GM23248 (cell line): ENCODE measurements at regions not wholly inside any gene's neighbourhood (a gene's known extent, or its start where the extent isn't known, plus 50 kb on each side); places are given as distances from the start of the nearest gene placed in this dataset.

Experiments used
- DNase-seq: peaks from one replicate; pipeline ENCODE4 v3.0.0-alpha.2; 2015
- H2AFZ ChIP-seq: fragments of 200-600 bp; sonication (generic); 2 replicates; pipeline ENCODE4 v1.6.1; 2016; ENCODE audit warnings: antibody characterized with exemption
- H3F3A ChIP-seq: fragments of 200-600 bp; sonication (generic); 2 replicates; pipeline ENCODE4 v1.6.1; 2016; ENCODE audit warnings: mild to moderate bottlenecking, antibody characterized with exemption, mixed run types; ENCODE audit not compliant: insufficient read depth
- H3K27ac ChIP-seq: fragments of 200-600 bp; sonication (generic); 2 replicates; pipeline ENCODE4 v1.5.1; 2016; ENCODE audit warnings: mild to moderate bottlenecking
- H3K27me3 ChIP-seq: fragments of 200-600 bp; sonication (generic); replicated peaks from 2 replicates; pipeline ENCODE4 v1.6.1; 2016; ENCODE audit warnings: mild to moderate bottlenecking; ENCODE audit not compliant: insufficient read depth
- H3K36me3 ChIP-seq: fragments of 200-600 bp; sonication (generic); 2 replicates; pipeline ENCODE4 v1.6.1; 2016; ENCODE audit warnings: low read depth, mild to moderate bottlenecking
- H3K4me1 ChIP-seq: fragments of 200-600 bp; sonication (generic); 2 replicates; pipeline ENCODE4 v1.6.1; 2016; ENCODE audit warnings: mild to moderate bottlenecking; ENCODE audit not compliant: insufficient read depth
- H3K4me2 ChIP-seq: fragments of 200-600 bp; sonication (generic); one replicate; pipeline ENCODE4 v1.6.1; 2016; ENCODE audit warnings: mild to moderate bottlenecking; ENCODE audit not compliant: unreplicated experiment
- H3K4me3 ChIP-seq: fragments of 200-600 bp; sonication (generic); 2 replicates; pipeline ENCODE4 v1.5.1; 2016; ENCODE audit warnings: mild to moderate bottlenecking
- H3K79me2 ChIP-seq: fragments of 200-600 bp; sonication (generic); 2 replicates; pipeline ENCODE4 v1.6.1; 2016; ENCODE audit warnings: mild to moderate bottlenecking; ENCODE audit not compliant: insufficient read depth
- H3K9ac ChIP-seq: fragments of 200-600 bp; sonication (generic); 2 replicates; pipeline ENCODE4 v1.6.1; 2016; ENCODE audit warnings: mild to moderate bottlenecking
- H3K9me2 ChIP-seq: fragments of 200-600 bp; sonication (generic); 2 replicates; pipeline ENCODE4 v1.6.1; 2016; ENCODE audit warnings: mixed run types, mild to moderate bottlenecking, moderate library complexity; ENCODE audit not compliant: insufficient read depth
- H3K9me3 ChIP-seq: fragments of 200-600 bp; sonication (generic); one replicate; pipeline ENCODE4 v1.6.1; 2017; ENCODE audit warnings: low read depth
- H4K20me1 ChIP-seq: fragments of 200-600 bp; sonication (generic); 2 replicates; pipeline ENCODE4 v1.6.0; 2016; ENCODE audit not compliant: insufficient read depth
- EZH2 ChIP-seq: fragments of 200-600 bp; sonication (generic); IDR thresholded peaks from 2 replicates; pipeline ENCODE4 v1.6.1; 2018; ENCODE audit warnings: antibody characterized with exemption, mild to moderate bottlenecking; ENCODE audit not compliant: insufficient read depth, poor library complexity, severe bottlenecking
- EZH2phosphoT487 ChIP-seq: fragments of 200-600 bp; sonication (generic); IDR thresholded peaks from 2 replicates; pipeline ENCODE4 v1.6.1; 2018; ENCODE audit warnings: antibody characterized with exemption, moderate library complexity, mild to moderate bottlenecking, low read depth; ENCODE audit not compliant: insufficient read depth
- WGBS, 2 experiments: methylation state at CpG; one replicate each; pipeline ENCODE4 v1.1.6; 2015 to 2017; ENCODE audit warnings: low lambda C conversion rate in 2 of 2, low coverage in 1 of 2; ENCODE audit errors: missing lambda C conversion rate in 2 of 2; 5-methylcytosine and 5-hydroxymethylcytosine counted together
- in situ Hi-C: fragments of 300-500 bp; cut with MboI; formaldehyde crosslinking; loops from 2 replicates; pipeline ENCODE4 v1.15.0; 2020

GRCh38 chr12:42750356-42750755 is 160.8 kb upstream of the PRICKLE1 start:
- 0 out of 2 replicates have a peak, but pooled peaks cover under 1% of the 10 kb centered on the region for H3F3A ChIP-seq
- H3K9me3 ChIP-seq = no peaks in the 10 kb centered on the region
- no peak overlapping the region for H3K4me2 ChIP-seq
- H3K4me1 ChIP-seq = no peaks in the 10 kb centered on the region
- no peak overlapping the region for H2AFZ ChIP-seq
- no peaks in the 10 kb centered on the region for H3K36me3 ChIP-seq
- no peaks in the 10 kb centered on the region for H4K20me1 ChIP-seq
- TF ChIP-seq EZH2phosphoT487 = no peak
- TF ChIP-seq EZH2 = no peak
- H3K9me2 ChIP-seq = no peaks in the 10 kb centered on the region
- H3K9ac ChIP-seq = no peak overlapping the region
- 61 to 86% methylated on average over 1 of the region's 1 CpG for WGBS, 2 experiments
- H3K27ac ChIP-seq = no peak overlapping the region
- in situ Hi-C loops = no loop called here
- no peak overlapping the region for H3K4me3 ChIP-seq
- DNase-seq = no peak
- H3K27me3 ChIP-seq = no peaks in the 10 kb centered on the region
- no peaks in the 10 kb centered on the region for H3K79me2 ChIP-seq

- no peak overlapping the region for H3K9ac ChIP-seq
- H3K27me3 ChIP-seq = no peaks in the 10 kb centered on the region
- 79 to 84% methylated on average over 1 of the region's 1 CpG for WGBS, 2 experiments
- no peaks in the 10 kb centered on the region for H3K79me2 ChIP-seq
- H3F3A ChIP-seq = peaks cover 12% of the 10 kb centered on the region; the same call in 1 of the 2 replicates
- no peak overlapping the region for H2AFZ ChIP-seq
- H3K36me3 ChIP-seq = no peaks in the 10 kb centered on the region
- in situ Hi-C loops = no loop called here
- H4K20me1 ChIP-seq = no peaks in the 10 kb centered on the region
- peaks cover 11% of the 10 kb centered on the region for H3K4me1 ChIP-seq
- no peaks in the 10 kb centered on the region for H3K9me2 ChIP-seq
- no peak overlapping the region for H3K4me2 ChIP-seq
- no peaks in the 10 kb centered on the region for H3K9me3 ChIP-seq
- TF ChIP-seq EZH2phosphoT487 (no peak), EZH2 (no peak)
- H3K27ac ChIP-seq = no peak overlapping the region
- no peak overlapping the region for H3K4me3 ChIP-seq
- DNase-seq = no peak
Measured at GRCh38 chr12:42749239-42749638, 159.7 kb upstream of the PRICKLE1 start.

GRCh38 chr12:42744539-42745182 is 155.1 kb upstream of the PRICKLE1 start:
- in situ Hi-C loops = no loop called here
- no peak overlapping the region for H3K4me3 ChIP-seq
- H3F3A ChIP-seq = peaks cover 14% of the 10 kb centered on the region; the same call in 1 of the 2 replicates
- H3K79me2 ChIP-seq = no peaks in the 10 kb centered on the region
- no peaks in the 10 kb centered on the region for H3K36me3 ChIP-seq
- no peaks in the 10 kb centered on the region for H3K9me2 ChIP-seq
- no peaks in the 10 kb centered on the region for H4K20me1 ChIP-seq
- TF ChIP-seq EZH2 = no peak
- TF ChIP-seq EZH2phosphoT487 = no peak
- H3K27me3 ChIP-seq = no peaks in the 10 kb centered on the region
- H3K4me1 ChIP-seq = peaks cover 27% of the 10 kb centered on the region
- no peak overlapping the region for H2AFZ ChIP-seq
- peak overlapping the region; percentile 42 for H3K4me2 ChIP-seq
- H3K9ac ChIP-seq = no peak overlapping the region
- DNase-seq = peak; percentile 63
- H3K9me3 ChIP-seq = no peaks in the 10 kb centered on the region
- H3K27ac ChIP-seq = no peak overlapping the region
- 17 to 26% methylated on average over 5 of the region's 5 CpGs for WGBS, 2 experiments

GRCh38 chr12:42742716-42743115 is 153.2 kb upstream of the PRICKLE1 start:
- Histone ChIP-seq H3K79me2 (no peaks in the 10 kb centered on the region), H3F3A (peaks cover 14% of the 10 kb centered on the region; the same call in 1 of the 2 replicates), H3K4me3 (no peak overlapping the region), H3K9me3 (no peaks in the 10 kb centered on the region), H3K36me3 (no peaks in the 10 kb centered on the region), H3K27me3 (no peaks in the 10 kb centered on the region), H4K20me1 (no peaks in the 10 kb centered on the region), H3K4me1 (peaks cover 27% of the 10 kb centered on the region), H3K9me2 (no peaks in the 10 kb centered on the region), H3K27ac (no peak overlapping the region), H3K9ac (no peak overlapping the region), H2AFZ (no peak overlapping the region), H3K4me2 (no peak overlapping the region)
- TF ChIP-seq EZH2 = no peak
- TF ChIP-seq EZH2phosphoT487 = no peak
- in situ Hi-C loops = no loop called here
- WGBS, 2 experiments = 66 to 70% methylated on average over 5 of the region's 5 CpGs
- DNase-seq = no peak
